Inflammatory macrophage treated with lipopolysaccharide for 1 hour (primary cell): ENCODE measurements at regions not wholly inside any gene's neighbourhood (a gene's known extent, or its start where the extent isn't known, plus 50 kb on each side); places are given as distances from the start of the nearest gene placed in this dataset.
"Not testable (repeated sequence)": the region's sequence is repeated elsewhere in the genome, so short reads cannot be mapped to it uniquely, and the experiment has no call there.

Experiments used
- DNase-seq, 2 donors: peaks; one replicate each; pipeline ENCODE4 v3.0.0-alpha.2; 2020 to 2022

DNA sequence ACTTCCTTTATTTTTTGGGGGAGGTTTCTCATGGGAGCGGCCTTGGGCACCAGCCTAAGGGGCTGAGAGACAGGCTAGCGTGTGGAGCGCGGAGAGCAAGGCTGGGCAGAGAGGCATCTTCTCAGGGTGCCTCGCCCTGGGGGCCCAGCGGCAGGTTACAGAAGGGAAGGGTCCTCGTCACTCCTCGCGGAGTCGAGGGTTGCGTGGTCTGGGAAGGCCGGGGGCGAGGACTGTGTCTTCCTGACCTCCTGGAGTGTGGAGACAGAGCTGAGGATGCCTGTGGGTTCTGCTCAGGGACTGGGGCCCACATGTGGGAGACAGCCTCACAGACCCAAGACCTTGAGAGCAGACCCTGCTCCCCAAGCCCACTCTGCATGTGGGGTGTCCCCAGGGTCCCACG, 79.6 kb upstream of the LRPAP1 start:
- no peak for DNase-seq

DNA sequence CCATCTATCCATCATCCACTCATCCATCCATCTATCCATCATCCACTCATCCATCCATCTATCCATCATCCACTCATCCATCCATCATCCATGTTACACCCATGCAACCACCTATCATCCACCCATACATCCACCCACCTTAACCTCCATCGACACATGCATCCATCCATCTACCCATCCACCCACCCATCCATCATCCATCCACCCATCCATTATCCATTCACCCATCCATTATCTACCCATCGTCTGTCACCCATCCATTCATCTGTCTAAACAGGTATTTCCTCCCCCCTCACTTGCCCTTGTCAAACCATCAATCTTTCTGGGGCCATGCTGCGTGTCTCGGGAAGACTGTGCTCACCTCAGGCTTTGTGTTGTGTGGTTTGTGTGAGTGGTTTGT, 78.6 kb upstream of the LRPAP1 start:
- not testable (repeated sequence) for DNase-seq

DNA sequence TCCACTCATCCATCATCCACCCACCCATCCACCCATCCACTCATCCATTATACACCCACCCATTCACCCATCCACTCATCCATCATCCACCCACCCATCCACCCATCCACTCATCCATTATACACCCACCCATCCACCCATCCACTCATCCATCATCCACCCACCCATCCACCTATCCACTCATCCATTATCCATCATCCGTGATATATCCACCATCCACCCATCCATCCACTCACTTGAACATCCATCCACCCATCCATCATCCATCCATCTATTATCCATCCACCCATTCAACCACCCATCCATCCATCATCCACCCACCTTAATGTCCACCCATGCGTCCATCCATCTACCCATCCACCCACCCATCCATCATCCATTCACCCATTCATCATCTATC, 77.7 kb upstream of the LRPAP1 start:
- DNase-seq, result not testable (repeated sequence)

DNA sequence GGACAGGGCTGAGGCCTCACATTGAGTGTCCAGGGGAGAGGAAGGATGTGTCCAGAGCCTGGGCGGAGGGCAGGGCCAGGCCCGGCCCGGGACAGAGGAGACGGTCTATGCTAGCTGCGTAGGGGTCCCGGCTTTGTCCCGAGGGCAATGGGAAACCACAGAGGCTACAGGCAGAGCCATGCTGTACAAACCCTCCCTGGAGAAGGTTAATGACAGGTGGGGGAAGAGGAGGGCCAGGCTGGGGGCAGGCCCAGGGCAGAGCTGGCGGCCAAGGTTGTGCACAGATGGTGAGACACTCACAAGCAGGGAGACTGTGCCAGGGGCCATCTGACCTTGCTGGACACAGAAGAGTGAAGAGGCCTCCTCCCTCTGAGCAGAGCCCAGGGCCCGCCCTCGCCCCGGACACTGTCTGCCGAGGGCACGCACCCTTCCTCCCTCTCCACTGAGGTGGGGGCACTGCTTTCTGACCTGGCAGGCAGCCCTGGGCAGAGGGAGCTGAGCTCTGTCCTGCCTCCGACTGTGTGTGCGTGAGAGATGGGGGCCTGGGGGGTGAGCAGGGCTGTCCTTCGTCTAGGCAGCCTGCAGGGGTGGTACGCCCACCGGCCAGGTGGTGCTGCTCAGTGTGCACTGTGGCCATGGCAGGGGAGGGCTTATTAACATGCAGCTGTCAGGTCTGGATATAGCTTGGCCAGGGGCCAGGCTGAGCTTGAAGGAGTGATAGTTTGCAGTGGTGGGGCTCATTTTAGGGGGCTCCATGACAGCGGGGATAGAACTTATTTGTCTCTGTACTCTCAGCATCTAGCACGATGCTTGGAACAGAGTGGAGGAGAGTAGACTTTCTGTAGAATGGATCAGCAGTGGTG, 75.7 kb upstream of the LRPAP1 start:
- no peak for DNase-seq

DNA sequence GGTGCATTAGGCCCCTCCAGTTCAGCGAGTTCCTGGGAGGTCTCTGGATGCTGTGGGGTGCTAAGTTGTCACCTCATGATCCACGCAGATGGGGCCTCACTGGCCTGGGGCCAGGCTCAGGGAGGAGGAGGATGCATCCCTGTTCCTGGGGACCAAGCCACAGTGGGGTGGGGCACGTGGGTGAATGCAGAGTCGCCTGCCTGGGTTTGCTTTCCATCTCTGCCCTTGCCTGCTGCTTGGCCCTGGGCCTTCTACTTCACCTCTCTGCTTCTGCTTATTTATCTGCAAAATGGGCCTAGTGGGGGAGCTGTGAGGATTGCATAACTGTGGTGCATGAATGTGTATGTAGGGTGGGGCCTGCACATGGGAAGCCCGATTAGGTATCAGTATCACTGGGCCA, 74.6 kb upstream of the LRPAP1 start:
- not testable (repeated sequence) for DNase-seq

DNA sequence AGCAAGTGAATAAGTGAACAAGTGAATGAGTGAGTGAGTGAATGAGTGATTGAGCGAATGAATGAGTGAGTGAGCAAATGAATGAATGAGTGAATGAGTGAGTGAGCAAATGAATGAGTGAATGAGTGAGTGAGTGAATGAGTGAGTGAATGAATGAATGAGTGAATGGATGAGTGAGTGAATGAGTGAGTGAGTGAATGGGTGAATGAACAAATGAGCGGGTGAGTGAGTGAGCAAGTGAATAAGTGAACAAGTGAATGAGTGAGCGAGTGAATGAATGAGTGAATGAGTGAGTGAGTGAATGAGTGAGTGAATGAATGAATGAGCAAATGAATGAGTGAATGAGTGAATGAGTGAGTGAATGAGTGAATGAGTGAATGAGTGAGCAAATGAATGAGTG, 74.0 kb upstream of the LRPAP1 start:
- DNase-seq, result not testable (repeated sequence)

DNA sequence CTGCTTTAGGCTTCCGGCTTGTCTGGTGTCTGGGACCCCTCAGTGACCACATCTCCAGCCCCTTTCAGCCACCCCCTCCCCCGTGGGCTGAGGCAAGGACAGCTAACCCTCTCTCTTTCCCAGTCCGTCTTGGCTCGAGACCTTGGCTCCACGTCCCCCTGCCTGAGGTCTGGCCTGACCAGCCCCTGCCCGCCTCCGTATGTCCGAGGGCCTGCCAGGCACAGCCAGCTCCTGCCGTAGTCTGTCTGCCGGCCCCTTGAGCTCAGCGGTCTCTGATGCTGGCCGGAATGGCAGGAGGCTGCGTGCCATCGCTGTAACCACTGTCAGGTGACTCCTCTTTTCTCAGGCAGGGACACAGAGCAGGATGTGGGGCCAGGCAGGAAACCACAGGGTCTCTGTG, 73.3 kb upstream of the LRPAP1 start:
- no peak for DNase-seq

DNA sequence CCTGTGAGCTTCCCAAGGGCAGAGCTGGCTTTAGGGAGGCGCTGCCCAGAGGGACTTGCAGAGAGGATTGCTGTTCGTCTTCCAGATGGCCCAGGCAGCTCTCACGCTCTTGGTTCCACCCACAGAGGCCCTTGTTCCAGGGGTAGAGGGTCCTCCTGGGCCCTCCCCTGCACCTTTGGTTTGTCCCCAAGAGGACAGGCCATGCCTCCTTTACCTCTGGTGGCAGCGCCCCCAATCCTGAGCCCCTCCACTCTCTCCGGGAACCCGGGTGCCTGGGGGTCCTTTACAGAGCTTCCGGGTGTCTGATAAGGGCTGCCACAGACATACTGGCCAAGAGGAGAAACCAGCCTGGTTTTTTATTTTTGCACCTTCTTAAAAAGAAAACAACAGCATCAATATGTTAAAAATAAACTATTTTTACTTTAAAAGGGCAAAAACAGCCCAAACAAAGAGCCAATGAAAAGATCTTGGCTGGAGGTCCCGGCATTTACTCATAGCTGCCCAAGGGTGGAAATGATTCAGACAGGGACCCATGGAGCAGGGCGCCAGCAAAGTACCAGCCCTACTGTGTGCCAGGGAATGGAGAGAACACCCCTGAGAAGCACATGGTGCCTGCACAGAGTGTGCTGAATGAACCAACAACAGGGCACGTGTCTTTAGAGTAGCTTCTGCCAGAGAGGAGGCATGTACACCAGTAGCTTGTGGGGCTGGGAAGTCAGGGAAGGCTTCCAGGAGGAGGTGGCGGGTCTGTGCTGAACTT, 70.8 kb upstream of the LRPAP1 start:
- not testable (repeated sequence) for DNase-seq

DNA sequence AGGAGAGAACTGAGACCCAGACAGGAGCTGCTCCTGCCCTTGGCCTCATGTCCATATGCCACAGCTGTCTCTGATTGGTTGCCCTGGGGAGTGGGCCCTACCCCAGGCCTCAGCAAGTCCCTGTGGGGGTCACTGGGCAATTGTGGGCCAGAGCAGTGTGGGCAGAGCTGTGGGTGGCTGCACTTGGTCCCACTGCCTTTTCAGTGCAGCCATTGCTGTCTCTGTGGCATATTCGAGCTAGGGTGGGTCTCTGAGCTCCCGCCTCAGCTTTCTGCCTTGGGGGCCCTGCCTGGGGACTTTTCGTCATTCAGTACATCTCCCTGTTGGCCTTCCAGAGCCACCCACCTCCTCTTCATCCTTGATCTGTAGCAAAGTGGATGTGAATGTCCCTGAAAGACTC, 69.8 kb upstream of the LRPAP1 start:
- DNase-seq, result no peak

DNA sequence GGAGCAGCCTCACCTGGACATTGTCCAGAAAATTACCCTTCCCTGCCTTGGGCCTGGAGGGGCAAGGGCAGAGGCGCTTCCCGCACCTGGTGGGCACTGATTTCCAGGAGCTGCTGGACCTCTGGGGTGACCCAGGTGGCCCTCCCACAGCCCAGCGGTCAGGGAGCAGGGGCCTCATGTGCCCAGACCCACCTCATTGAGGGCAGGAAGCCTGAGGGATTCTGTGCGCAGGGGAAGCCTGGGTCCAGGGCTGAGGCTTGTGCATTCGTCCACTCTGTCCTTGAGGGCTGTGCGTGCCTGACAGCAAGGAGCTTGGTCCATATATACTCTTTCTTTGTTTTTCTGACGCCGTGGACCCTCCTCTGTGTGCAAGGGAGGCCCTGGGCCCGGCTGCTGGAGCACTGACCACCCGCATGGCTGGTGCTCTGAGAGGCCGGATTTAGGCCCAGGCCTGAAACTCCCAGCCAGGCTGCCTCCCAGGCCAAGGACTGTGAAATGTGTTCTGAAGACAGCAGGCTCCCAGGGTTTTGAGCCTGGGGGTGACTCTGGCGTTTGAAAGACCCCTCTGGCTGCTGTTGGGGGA, 69.0 kb upstream of the LRPAP1 start:
- DNase-seq, result not testable (repeated sequence)

DNA sequence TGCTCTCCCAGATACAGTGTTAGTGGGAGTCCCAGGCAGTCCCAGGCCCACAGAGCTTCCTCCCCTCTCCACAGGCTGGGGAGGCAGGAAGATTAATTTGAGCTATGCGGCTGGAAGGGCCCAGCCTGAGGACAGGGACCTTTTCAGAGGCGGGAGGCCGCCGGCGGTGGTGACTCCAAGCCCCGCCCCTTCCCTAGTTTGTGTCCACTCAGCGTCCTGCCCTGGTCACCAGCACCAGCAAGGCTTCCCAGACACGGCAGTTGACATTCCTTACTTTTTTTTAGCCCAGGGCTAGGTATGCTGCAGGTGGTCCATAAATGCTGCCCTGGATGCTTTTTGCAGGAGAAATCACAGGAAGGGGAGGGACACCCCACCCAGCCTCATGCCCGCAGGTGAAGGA, 67.7 kb upstream of the LRPAP1 start:
- no peak for DNase-seq

DNA sequence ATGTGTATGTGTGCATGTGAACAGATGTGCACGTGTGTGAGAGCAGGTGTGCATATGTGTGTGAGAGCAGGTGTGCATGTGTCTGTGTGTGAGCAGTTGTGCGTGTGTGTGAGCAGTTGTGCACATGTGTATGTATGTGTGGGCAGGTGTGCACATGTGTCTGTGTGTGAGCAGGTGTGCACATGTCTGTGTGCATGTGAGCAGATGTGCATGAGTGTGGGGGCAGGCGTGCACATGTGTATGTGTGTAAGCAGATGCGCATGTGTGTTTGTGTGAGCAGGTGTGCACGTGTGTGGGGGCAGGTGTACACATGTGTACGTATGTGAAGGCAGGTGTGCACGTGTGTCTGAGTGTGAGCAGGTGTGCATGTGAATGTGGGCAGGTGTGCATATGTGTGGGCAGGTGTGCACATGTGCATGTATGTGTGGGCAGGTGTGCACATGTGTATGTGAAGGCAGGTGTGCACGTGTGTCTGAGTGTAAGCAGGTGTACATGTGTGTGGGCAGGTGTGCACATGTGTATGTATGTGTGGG, 66.5 kb upstream of the LRPAP1 start:
- DNase-seq, result no peak

DNA sequence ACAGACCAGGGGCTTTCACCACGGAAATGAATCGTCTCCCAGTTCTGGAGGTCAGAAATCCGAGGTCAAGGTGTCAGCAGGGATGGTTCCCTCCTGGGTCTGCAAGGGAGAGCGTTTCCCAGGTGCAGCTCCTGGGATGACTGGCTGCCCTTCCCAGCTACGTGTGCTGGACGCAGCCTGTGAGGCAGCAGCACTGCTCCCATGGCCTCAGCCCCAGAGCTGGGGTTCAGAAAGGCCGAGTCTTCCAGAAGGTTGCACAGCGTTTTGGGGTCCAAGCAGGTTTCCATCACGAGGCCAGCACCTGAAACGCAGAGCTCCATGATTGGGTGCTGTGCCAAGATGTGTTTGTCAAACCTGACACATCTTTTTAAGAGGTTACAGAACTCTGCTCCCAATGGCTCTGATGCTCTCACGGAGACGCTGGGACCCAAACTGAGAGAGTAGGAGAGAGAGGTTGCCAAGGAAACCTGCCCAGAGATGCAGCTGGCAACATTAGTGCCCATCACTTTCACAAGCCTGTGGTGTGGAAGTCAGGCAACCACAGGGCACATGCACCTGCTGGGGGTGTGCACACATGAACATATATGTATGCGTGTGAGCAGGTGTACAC, 65.8 kb upstream of the LRPAP1 start:
- not testable (repeated sequence) for DNase-seq

DNA sequence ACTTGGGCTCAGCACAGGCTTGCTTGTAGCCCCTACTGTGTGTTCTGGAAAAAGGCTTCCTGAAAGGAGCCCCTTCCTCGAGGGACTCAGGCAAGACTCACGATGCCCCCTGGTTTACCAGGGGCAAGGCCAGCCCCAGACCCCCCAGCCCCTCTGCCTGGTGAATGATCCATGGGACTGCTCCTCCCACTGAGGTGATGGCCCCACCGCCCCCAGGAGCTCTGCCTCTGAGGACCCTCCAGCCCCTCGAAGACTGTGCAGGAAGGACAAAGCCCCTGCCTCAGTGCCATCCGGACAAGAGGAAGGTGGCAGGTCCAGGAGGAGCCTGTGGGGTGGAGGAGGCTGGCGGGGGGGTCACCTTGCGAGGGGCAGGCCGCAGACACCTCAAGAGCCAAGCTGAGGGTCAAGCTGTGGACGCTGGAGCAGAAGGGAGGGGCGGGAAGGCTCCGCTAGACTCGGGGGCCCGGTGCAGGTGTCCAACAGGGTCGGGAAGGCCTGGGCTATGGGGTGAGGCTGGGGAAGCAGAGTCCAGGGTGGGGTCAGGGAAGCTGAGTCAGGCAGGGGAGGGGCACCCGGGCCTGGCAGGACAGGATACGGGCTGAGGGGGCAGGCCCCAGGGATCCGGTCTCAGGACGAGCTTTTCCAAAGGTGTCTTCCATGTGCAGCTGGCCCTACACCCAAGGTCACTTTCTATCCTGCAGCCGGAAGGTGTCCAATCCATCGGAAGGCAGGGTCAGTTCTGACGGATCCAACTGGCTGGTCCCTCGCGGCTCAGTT, 64.9 kb upstream of the LRPAP1 start:
- DNase-seq, result not testable (repeated sequence)

DNA sequence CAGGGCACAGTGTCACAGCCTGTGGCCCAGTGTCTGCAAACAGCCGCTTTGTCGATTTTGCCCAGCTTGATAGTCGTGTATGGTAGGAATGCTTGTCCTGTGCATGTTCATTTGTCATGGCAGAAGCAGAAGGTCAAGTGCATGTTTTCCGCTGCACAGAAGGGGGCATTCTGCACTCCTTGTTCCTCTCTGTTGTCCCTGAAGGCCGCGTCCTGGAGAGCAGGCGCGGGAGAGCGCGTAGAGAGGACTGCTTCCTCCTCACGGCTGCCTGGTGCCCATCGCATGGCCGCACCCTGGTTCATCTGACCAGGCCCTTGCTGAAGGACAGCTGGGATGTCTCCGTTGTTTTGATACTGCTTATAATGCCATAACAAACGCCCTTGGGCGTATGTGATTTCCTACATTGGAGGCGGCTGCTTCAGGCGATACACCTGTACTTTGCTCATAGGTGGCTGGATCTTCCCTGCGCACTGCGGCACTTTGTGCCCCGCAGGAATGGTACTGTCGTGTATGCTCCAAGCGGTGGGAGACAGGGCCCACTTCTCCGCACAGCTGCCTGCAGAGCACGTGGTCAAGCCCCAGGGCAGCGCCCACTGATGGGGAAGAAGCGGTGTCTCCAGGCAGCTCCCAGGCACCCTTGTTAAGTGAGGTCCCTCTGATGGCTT, 63.5 kb upstream of the LRPAP1 start:
- not testable (repeated sequence) for DNase-seq

DNA sequence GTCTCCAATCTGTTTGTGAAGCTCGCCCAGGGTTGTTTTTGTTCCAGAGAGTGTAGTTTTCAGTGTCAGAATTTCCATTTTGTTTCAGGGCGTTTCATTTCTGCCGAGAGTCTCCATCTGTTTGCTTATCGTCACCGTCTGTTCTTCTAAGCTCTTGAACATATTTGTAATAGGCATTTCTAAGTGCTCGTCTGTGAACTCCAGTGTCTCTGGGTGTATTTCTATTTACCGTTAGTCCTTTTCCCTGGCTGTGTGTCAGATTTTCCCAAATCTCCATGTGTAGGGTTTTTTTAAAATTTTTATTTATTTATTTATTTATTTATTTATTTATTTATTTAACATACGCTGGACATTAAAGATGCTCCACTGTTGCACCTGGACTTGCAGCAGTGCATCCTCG, 62.5 kb upstream of the LRPAP1 start:
- DNase-seq, result not testable (repeated sequence)

DNA sequence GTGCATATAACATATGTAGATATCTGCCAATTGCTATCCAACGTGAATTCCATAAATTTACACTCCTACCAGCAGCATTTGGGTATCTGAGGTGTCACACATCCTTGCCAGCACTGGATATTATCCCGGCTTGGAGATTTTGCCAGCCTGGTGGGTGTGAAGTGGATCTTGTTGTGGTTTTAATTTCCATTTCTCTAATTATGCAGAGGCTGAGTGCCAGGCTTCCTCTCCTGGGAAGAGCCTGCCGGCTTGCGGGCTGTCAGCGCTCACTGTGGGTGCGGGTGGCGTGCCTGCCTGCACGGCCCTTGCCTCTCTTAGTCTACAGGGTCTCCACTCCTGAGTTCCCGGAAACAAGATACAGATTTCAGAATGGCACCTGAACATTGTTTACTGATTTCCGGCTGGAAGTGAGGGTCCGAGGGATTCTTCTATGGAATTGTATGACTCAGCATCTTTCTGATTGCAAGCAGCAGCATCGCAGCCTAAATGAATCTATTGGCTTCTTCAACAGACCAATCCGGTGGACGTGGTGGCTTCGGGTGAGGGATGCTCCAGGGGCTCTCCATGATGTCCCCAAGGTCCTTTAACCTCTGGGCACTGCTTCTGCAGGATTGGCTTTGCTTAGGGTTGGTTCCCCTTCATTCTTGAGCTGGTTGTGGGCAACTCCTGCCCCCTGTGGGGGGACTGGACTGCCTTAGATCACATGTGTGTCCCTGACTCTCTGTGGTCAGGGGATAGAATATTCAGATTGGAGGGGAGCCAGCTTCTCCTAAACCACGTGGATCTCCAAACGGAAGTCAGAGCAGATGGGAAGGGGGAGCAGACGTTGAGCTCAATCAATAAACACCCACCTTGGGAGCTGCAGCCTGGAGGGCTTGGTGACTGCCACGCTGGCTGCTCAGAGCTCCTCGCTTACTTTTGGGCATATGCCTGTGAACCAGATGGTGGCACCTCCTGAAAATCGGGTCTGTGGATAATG, 58.0 kb upstream of the LRPAP1 start:
- not testable (repeated sequence) for DNase-seq

DNA sequence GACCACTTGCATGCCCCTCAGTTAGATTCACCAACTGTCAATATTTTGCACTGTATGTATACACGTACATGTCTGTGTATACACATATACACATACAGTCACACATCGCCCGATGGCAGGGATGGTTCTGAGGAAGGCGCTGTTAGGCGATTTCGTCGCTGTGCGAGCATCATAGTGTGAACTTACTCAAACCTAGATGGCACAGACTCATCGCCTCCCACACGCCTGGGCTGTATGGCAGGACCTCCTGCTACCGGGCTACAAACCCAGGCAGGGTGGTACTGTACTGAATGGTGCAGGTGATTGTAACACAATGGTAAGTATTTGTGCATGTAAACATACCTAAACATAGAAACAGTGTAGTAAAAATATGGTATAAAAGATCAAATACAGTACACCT, 57.2 kb upstream of the LRPAP1 start:
- DNase-seq, result not testable (repeated sequence)

DNA sequence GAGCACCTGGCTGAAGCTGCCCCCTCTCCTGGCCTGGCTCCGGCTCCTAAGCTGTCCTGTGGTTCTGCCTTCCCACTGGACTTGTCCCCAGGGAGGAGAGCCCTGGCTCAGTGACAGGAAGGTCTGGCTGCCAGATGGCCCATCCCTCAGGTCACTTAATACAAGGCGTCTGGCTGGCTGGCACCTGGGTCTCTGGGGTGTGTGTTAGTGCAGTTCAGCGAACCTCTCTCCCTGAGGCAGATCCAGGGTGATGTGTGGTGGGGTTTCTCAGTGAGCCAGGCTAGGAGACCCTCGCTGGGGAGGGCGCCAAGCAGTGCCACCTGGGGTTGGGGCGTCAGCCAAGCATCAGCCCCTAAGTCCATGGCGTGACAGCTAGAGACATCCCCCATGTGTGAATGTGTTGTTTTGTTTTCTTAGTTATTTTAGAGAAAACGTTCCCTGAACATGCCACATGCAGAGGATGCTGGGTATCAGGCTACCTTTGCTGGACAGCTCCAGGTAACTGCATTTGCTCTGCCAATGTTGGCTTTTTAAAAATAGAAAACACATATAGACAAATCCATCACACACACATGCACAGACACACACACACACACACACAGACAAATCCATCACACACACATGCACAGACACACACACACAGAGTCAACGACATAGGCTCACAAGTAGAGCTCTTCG, 56.4 kb upstream of the LRPAP1 start:
- not testable (repeated sequence) for DNase-seq

DNA sequence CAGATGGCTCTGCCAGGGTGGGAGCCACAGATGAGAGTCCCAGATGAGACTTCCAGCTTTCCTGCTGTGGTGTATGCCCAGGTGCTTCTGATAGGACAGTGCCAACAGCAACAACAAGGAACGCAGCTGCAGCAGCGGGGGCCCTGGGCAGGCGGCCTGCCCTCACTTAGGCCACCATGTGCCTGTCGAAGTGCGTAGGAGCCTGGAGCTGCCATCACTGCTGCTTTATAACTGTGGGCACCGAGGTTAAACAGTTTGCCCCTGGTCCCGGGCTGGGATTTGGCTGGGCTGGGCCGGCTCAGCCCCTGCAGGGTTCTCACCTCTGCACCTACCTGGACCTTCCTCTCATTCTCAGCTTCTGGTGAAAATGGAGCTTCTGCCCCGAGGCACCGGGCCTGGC, 54.4 kb upstream of the LRPAP1 start:
- DNase-seq, result not testable (repeated sequence)
